ENCODE measurements at regions not wholly inside any gene's neighbourhood (a gene's known extent, or its start where the extent isn't known, plus 50 kb on each side); places are given as distances from the start of the nearest gene placed in this dataset.

DNA sequence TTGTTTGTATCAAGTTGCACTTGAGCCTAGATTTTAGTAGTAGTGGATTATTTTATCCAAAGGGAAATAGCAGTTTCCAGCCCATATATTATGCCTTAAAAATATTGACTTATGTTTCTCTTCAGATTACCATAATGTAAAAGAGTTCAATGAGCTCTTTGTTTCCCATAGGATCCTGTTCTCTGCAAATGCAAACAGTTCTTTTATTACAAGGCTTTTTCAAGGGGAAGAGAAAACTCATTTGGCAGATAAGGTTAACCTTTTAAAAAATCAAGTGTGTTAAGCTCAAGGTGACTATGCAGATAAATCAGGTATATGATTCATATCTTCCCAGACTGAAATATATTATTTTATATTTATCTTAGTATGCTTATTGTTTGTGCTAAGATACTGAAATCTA is 961.2 kb upstream of the SPRY2 start:
- H3K9me3 ChIP-seq (ENCODE audit: control insufficient read depth in 4 of 4, low read length in 3 of 4) = no peaks in the 10 kb centered on the region
- H3K36me3 ChIP-seq (ENCODE audit: control insufficient read depth in 4 of 4, insufficient read depth in 3 of 4, low read depth in 1 of 4, low read length in 3 of 4) = no peaks in the 10 kb centered on the region
- DNase-seq (ENCODE audit: low spot score) = no peak
- no peaks in the 10 kb centered on the region for H3K4me1 ChIP-seq (ENCODE audit: control insufficient read depth in 4 of 4, insufficient read depth in 4 of 4, low read length in 3 of 4)
- TF ChIP-seq RAD21 (IDR thresholded peaks at IDR 0.05) = no peak
- no peak for TF ChIP-seq RXRA (IDR thresholded peaks at IDR 0.05)
- TF ChIP-seq YY1 (IDR thresholded peaks at IDR 0.05) = no peak
- TF ChIP-seq TAF1 (conservative IDR thresholded peaks at IDR 0.05) = no peak
- no peak for TF ChIP-seq FOXA2 (IDR thresholded peaks at IDR 0.05)
- TF ChIP-seq, protein P1, sequence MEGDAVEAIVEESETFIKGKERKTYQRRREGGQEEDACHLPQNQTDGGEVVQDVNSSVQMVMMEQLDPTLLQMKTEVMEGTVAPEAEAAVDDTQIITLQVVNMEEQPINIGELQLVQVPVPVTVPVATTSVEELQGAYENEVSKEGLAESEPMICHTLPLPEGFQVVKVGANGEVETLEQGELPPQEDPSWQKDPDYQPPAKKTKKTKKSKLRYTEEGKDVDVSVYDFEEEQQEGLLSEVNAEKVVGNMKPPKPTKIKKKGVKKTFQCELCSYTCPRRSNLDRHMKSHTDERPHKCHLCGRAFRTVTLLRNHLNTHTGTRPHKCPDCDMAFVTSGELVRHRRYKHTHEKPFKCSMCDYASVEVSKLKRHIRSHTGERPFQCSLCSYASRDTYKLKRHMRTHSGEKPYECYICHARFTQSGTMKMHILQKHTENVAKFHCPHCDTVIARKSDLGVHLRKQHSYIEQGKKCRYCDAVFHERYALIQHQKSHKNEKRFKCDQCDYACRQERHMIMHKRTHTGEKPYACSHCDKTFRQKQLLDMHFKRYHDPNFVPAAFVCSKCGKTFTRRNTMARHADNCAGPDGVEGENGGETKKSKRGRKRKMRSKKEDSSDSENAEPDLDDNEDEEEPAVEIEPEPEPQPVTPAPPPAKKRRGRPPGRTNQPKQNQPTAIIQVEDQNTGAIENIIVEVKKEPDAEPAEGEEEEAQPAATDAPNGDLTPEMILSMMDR (IDR thresholded peaks at IDR 0.05; ENCODE audit: low read depth, low read length, missing input control) = no peak
- TF ChIP-seq SP1 (IDR thresholded peaks at IDR 0.05) = no peak
- TF ChIP-seq FOXA1 (IDR thresholded peaks at IDR 0.05) = no peak
- TF ChIP-seq, protein P2, sequence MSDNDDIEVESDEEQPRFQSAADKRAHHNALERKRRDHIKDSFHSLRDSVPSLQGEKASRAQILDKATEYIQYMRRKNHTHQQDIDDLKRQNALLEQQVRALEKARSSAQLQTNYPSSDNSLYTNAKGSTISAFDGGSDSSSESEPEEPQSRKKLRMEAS (IDR thresholded peaks at IDR 0.05) = no peak
- TF ChIP-seq, protein P3, sequence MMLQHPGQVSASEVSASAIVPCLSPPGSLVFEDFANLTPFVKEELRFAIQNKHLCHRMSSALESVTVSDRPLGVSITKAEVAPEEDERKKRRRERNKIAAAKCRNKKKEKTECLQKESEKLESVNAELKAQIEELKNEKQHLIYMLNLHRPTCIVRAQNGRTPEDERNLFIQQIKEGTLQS (IDR thresholded peaks at IDR 0.05) = no peak
- no peak for TF ChIP-seq JUND (IDR thresholded peaks at IDR 0.05)
- no peak for TF ChIP-seq EGR1 (IDR thresholded peaks at IDR 0.05; ENCODE audit: low read depth in 2 of 2)
- TF ChIP-seq, protein P4, sequence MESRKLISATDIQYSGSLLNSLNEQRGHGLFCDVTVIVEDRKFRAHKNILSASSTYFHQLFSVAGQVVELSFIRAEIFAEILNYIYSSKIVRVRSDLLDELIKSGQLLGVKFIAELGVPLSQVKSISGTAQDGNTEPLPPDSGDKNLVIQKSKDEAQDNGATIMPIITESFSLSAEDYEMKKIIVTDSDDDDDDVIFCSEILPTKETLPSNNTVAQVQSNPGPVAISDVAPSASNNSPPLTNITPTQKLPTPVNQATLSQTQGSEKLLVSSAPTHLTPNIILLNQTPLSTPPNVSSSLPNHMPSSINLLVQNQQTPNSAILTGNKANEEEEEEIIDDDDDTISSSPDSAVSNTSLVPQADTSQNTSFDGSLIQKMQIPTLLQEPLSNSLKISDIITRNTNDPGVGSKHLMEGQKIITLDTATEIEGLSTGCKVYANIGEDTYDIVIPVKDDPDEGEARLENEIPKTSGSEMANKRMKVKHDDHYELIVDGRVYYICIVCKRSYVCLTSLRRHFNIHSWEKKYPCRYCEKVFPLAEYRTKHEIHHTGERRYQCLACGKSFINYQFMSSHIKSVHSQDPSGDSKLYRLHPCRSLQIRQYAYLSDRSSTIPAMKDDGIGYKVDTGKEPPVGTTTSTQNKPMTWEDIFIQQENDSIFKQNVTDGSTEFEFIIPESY (IDR thresholded peaks at IDR 0.05) = no peak
- no peak for TF ChIP-seq HNF4A (conservative IDR thresholded peaks at IDR 0.05)
- TF ChIP-seq HNF4G (IDR thresholded peaks at IDR 0.05) = no peak
- no peak for TF ChIP-seq GABPA (IDR thresholded peaks at IDR 0.05 in 1 of 2, conservative IDR thresholded peaks at IDR 0.05 in 1 of 2)
- TF ChIP-seq, protein P5, sequence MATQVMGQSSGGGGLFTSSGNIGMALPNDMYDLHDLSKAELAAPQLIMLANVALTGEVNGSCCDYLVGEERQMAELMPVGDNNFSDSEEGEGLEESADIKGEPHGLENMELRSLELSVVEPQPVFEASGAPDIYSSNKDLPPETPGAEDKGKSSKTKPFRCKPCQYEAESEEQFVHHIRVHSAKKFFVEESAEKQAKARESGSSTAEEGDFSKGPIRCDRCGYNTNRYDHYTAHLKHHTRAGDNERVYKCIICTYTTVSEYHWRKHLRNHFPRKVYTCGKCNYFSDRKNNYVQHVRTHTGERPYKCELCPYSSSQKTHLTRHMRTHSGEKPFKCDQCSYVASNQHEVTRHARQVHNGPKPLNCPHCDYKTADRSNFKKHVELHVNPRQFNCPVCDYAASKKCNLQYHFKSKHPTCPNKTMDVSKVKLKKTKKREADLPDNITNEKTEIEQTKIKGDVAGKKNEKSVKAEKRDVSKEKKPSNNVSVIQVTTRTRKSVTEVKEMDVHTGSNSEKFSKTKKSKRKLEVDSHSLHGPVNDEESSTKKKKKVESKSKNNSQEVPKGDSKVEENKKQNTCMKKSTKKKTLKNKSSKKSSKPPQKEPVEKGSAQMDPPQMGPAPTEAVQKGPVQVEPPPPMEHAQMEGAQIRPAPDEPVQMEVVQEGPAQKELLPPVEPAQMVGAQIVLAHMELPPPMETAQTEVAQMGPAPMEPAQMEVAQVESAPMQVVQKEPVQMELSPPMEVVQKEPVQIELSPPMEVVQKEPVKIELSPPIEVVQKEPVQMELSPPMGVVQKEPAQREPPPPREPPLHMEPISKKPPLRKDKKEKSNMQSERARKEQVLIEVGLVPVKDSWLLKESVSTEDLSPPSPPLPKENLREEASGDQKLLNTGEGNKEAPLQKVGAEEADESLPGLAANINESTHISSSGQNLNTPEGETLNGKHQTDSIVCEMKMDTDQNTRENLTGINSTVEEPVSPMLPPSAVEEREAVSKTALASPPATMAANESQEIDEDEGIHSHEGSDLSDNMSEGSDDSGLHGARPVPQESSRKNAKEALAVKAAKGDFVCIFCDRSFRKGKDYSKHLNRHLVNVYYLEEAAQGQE (IDR thresholded peaks at IDR 0.05) = no peak
- no peaks in the 10 kb centered on the region for H3K27me3 ChIP-seq (ENCODE audit: control insufficient read depth in 4 of 4, insufficient read depth in 4 of 4, low read length in 3 of 4)
- H3K4me3 ChIP-seq (ENCODE audit: low read depth in 1 of 3, low read length in 3 of 3) = no peak overlapping the region
- H3K9ac ChIP-seq (ENCODE audit: low read depth in 1 of 2, low read length in 2 of 2) = no peak overlapping the region
- H3K27ac ChIP-seq (ENCODE audit: low read depth in 1 of 2, low read length in 2 of 2) = no peak overlapping the region

DNA sequence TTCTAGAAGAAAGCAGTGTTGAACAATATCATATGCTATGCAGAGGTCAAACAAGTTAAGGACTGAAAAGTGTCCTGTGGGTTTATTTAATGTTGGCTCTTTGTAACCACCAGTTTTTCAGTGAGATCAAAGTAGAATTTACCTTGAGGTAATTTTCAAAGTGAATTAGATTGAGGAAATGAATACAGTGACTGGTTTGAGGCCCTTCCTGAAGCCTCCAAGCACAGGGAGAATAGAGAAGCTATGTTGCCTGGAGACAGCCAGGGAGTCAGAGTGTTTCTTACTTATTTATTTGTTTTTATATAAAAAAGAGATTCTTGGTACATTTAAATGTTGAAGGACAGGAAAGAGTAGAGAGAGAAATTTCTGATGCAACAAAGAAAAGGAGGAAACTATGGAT is 954.3 kb upstream of the SPRY2 start:
- Histone ChIP-seq H3K9ac (ENCODE audit: low read depth in 1 of 2, low read length in 2 of 2) (no peak overlapping the region), H3K27me3 (ENCODE audit: control insufficient read depth in 4 of 4, insufficient read depth in 4 of 4, low read length in 3 of 4) (no peaks in the 10 kb centered on the region), H3K4me1 (ENCODE audit: control insufficient read depth in 4 of 4, insufficient read depth in 4 of 4, low read length in 3 of 4) (no peaks in the 10 kb centered on the region), H3K36me3 (ENCODE audit: control insufficient read depth in 4 of 4, insufficient read depth in 3 of 4, low read depth in 1 of 4, low read length in 3 of 4) (no peaks in the 10 kb centered on the region), H3K9me3 (ENCODE audit: control insufficient read depth in 4 of 4, low read length in 3 of 4) (no peaks in the 10 kb centered on the region), H3K27ac (ENCODE audit: low read depth in 1 of 2, low read length in 2 of 2) (no peak overlapping the region), H3K4me3 (ENCODE audit: low read depth in 1 of 3, low read length in 3 of 3) (no peak overlapping the region)
- TF ChIP-seq, protein P2 (IDR thresholded peaks at IDR 0.05) = no peak
- TF ChIP-seq NR2F2 (IDR thresholded peaks at IDR 0.05) = no peak
- DNase-seq (ENCODE audit: low spot score) = no peak
